ENCODE measurements at regions not wholly inside any gene's neighbourhood (a gene's known extent, or its start where the extent isn't known, plus 50 kb on each side); places are given as distances from the start of the nearest gene placed in this dataset.
"Not testable (repeated sequence)": the region's sequence is repeated elsewhere in the genome, so short reads cannot be mapped to it uniquely, and the experiment has no call there.

DNA sequence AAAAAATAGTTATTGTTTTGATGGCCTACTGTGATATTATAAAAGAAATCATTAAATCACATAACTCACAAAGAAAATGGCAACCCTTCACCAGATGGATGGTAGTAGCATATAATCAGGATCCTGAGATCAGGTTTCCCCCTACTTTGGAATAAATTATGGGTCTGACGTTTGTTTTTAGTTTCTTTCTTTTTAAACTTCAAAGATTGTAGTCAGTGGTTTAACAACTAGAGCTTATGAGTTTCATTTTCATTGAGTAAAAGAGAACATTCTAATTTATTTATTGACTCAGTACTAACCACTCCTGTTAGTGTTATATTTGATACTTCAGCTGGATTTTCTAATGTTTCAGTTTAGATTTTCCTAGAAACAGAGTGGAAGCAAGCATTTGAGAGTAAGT is 218.0 kb upstream of the PCSK5 start:
- DNase-seq (ENCODE audit: low spot score), result no peak

- DNase-seq (ENCODE audit: low spot score), result no peak
Measured at GRCh38 chr9:75683591-75683990, 206.9 kb upstream of the PCSK5 start.

DNA sequence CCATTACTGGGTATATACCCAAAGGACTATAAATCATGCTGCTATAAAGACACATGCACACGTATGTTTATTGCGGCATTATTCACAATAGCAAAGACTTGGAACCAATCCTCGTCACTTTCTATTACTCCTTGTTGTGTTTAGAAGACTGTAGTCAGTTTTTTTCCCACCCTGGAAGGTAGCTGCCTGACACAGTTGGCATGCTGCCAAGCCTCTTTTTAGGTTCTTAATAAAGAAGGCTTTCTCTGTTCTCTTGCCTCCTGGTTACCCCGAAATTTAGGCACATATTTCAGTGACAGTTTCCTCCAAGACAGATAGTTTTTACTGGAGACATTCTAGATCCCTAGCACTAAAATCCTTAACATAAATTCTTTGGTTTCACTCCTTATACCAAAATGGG is 205.4 kb upstream of the PCSK5 start:
- no peak for DNase-seq (ENCODE audit: low spot score)

DNA sequence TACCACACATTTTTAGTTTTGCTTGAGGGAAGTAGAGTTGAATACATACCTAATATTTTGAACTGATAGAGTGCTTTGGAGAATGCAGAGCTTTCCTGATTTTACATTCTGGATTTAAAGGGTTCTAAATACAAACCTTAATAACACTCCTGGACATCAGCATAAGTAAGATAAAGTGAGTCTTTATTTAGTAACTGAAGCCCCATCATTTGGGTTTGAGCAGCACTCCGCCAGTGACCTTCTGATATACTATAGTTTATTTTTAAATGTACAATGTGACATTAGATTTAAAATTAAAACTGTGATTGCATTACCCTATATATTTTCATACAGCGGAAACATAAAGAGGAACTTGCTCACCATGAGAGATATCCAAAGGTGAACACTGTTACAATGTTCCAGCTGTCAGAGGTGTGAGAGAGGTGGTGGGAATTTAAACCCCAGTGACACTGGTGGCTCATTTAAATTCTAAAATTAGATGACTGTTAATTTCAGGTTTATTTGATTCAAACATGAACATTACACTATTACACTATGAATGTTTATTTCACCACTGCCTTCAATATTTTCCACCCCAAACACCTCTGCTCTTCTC is 203.0 kb upstream of the PCSK5 start:
- no peak for DNase-seq (ENCODE audit: low spot score)

DNA sequence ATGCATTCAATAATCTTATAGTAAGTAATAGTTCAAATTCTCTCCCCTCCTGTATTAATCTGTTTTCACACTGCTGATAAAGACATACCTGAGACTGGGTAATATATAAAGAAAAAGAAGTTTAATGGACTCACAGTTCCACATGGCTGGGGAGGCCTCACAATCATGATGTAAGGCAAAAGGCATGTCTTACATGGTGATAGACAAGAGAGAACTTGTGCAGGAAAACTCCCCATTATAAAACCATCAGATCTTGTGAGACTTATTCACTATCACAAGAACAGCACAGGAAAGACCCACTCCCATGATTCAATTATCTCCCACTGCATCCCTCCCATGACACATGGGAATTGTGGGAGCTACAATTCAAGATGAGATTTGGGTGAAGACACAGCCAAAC is 199.9 kb upstream of the PCSK5 start:
- DNase-seq (ENCODE audit: low spot score), result not testable (repeated sequence)

DNA sequence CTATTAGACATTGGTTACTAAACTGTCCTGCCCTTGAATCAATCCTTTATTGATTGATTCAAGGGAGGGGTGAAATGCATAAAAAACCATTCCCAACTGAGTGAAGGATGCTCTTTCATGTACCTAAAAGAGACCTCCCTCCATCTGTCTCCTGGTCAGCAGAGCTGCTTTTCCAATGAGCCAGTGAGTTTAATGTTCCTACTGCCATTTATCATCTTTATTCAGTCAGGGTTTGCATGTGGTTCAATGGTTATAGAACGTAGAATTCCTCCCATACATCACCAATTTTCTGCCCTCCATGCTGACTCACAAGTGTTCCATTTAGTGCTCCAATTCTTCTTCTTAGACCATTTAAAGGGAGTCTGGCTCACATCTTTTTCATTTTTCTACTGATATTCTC is 199.1 kb upstream of the PCSK5 start:
- DNase-seq (ENCODE audit: low spot score), result no peak

GRCh38 chr9:75692309-75692708 is 198.2 kb upstream of the PCSK5 start:
- no peak for DNase-seq (ENCODE audit: low spot score)

DNA sequence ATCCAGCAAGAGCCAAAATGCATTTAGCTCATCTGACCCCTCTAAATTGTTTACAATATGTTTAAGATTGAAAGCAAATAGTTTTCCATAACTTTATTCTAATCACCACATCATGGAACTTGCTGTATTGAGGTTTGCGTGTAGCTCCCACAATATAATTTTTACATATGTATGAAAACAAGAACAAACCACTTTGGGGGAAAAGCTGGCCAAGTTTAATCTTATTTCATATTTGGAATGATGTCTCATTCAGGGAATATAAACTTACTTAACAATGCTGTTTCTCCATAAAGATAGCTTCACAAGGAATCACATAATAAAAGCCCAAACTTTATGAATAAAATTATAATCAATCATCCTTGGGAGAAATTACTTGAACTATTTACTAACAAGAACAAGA is 194.6 kb upstream of the PCSK5 start:
- no peak for DNase-seq (ENCODE audit: low spot score)

DNA sequence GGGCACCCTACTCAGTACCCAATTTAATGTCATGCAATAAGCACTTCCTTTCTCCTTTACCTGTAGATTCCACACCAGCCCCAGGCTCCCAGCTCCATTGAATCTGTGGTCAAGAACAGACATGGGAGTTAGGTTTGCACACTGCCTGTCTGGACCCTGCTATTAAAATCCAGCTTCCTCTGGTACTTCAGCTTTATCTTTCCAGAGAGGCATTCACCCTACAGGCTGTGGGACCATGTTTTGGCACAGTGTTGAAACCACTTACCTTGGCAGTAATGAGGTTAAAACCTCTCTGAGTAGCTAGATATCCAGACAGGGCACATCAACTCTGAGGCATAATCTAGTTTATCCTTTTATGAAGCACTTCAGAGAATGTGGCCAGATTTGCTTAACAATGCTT is 191.5 kb upstream of the PCSK5 start:
- no peak for DNase-seq (ENCODE audit: low spot score)

- no peak for DNase-seq (ENCODE audit: low spot score)
Measured at GRCh38 chr9:75699625-75700251, 190.7 kb upstream of the PCSK5 start.

- no peak for DNase-seq (ENCODE audit: low spot score)
Measured at GRCh38 chr9:75700252-75700640, 190.2 kb upstream of the PCSK5 start.

GRCh38 chr9:75707191-75707590 is 183.3 kb upstream of the PCSK5 start:
- DNase-seq (ENCODE audit: low spot score), result no peak

GRCh38 chr9:75709698-75710097 is 180.8 kb upstream of the PCSK5 start:
- no peak for DNase-seq (ENCODE audit: low spot score)

DNA sequence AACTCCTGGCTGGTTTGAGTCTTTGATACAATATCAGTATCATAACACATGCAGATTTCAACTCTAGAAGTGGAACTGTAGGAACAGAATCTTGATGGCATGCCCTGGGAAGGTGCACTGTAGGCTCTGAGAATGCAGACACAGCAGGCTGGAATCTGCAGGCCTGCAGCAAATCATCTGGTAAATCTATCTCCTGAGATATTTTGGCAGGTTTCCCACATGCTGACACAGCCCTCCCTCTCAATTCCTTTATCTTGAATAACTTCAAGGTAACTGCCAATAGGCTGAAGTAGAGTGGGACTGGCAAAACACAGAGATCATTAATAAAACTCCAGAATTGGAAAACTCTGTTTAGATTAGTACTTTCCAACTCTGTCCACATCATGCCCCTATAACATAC is 177.8 kb upstream of the PCSK5 start:
- DNase-seq (ENCODE audit: low spot score), result no peak

DNA sequence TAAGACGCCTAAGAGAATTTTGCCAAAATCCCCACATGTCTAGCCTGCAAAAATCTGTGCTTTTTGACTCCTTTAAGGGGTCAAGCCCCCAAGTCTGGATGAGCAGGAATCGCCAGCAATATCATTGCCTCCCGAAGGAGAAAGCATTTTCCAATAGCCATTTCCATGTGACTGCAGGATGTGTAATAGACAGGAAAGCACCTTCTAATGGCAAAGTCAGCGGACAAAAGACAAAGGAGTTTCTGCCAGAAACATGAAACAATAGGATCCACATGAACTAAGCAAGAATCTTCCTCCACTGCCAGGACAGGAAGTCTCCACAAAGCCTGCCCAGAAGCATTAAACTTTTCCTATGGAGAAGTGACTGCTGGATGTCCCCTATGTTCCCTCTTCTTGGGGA is 177.1 kb upstream of the PCSK5 start:
- DNase-seq (ENCODE audit: low spot score), result no peak

- no peak for DNase-seq (ENCODE audit: low spot score)
Measured at GRCh38 chr9:75715360-75715759, 175.1 kb upstream of the PCSK5 start.

DNA sequence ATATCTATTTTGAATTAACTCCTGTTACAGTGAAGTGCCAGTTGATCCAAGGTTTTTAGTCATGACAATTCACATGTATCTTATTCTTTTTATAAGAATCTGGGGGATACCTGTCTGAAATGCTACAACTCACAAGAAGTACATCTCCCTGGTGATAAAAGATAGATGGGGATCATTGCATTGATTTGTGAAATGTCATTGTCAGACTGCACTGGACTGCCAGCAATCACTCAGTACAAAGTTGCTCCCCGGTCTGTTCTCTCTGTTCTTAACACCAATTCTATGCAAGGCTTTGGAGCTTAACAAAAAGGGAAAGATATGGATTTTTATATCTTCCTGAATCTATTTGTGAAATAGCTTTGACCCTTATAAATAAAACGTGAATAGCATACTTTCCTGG is 171.8 kb upstream of the PCSK5 start:
- DNase-seq (ENCODE audit: low spot score), result no peak

DNA sequence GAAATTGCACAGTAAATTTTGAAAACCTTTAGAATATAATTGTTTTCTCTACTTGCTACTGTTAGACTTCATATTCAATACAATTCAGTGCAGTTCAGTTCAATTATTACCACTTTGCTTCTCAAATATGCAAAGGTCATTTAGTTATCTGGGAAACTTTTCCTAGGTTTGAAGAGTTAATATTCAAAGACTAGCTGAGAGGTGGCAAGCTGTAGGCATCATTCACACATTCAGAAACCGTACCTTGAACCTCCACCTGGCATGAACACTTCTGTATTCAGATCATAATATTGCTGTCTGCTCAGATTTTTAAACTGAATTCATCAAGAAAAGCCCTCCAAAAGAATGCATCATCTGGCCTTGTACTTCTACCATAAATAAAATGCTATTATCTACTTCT is 162.1 kb upstream of the PCSK5 start:
- DNase-seq (ENCODE audit: low spot score), result no peak

- no peak for DNase-seq (ENCODE audit: low spot score)
Measured at GRCh38 chr9:75734802-75735201, 155.7 kb upstream of the PCSK5 start.

- DNase-seq (ENCODE audit: low spot score), result no peak
Measured at GRCh38 chr9:75739884-75740611, 150.4 kb upstream of the PCSK5 start.

DNA sequence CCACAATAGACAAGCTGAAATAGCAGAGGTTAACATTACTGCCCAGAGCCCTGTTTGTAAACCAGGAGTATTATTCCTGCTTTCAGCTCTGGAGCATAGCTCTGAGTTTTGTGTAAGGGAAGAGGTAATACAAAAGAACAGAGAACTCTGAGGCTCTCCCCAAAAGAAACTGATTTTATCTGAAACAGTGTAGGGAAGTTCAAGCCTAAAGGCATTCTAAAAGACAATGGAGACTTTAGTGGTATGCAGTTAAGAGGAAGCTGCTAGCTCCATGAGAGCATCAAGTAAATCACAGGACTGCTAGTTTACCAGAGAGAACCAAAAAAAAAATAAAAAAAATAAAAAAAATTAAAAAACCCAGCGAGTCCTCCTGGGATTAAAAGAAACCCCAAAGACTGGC is 146.6 kb upstream of the PCSK5 start:
- DNase-seq (ENCODE audit: low spot score), result no peak

- DNase-seq (ENCODE audit: low spot score), result no peak
Measured at GRCh38 chr9:75754080-75754479, 136.4 kb upstream of the PCSK5 start.

DNA sequence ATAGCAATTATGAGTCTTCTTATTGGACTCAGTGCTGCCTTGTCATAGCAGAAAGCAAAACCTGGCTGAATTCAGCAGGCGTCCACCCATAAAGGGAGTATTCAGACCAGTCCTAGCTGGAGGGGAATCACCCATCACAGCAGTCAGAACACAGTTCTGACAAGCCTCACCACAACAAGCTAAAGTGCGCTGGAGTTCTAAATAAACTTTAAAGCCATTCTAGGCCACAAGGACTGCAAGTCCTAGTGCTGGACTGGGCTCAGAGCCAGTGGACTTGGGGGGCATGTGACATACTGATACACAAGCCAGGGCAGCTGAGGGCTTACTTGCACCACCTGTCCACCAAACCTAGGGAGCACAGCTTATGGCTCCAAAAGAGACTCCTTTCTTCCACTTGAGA is 115.3 kb upstream of the PCSK5 start:
- no peak for DNase-seq (ENCODE audit: low spot score)
